ENCODE measurements at regions not wholly inside any gene's neighbourhood (a gene's known extent, or its start where the extent isn't known, plus 50 kb on each side); places are given as distances from the start of the nearest gene placed in this dataset.
"Not testable (repeated sequence)": the region's sequence is repeated elsewhere in the genome, so short reads cannot be mapped to it uniquely, and the experiment has no call there.

DNA sequence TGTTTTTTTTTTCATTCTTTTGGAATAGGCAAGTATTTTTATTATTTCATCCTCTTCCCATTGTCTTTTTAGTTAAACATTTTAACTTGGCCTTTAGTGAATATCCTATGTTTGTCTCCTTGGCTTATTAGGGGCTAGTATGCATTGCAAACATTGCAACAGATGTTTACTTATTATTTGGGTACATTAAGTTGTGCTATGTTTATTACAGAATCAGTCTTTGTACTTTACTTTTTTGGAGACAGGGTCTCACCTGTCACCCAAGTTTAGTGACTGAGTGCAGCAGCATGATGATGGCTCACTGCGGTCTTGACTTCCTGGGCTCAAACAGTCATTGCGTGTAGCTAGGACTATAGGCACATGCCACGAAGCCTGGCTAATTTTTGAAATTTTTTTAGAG, 51.1 kb upstream of the NUDT6 start:
- DNase-seq, result no peak

- no peak for DNase-seq
Observed at GRCh38 chr4:122976111-122976510, 53.7 kb upstream of the NUDT6 start.

GRCh38 chr4:122977103-122977502, 54.7 kb upstream of the NUDT6 start:
- DNase-seq, result no peak

DNA sequence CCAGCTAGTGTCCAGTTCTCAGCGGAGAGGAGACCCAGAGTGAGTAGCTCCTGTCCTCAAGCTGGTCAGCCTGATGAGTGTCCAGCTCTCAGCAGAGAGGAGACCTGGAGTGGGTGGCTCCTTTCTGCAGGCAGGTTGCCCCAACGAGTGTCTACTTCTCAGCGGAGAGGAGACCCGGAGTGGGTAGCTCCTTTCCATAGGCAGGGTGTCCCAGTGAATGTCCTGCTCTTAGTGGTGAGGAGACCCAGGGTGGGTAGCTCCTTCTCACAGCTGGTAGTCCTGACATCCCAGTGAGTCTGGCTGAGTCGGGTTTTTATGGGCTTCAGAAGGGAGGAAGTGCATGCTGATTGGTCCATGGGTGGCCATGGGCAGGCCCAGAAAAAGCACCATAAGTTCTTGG, 55.7 kb upstream of the NUDT6 start:
- no peak for DNase-seq

GRCh38 chr4:122978789-122979188, 56.4 kb upstream of the NUDT6 start:
- DNase-seq, result no peak

- no peak for DNase-seq
Observed at GRCh38 chr4:122980860-122981259, 58.5 kb upstream of the NUDT6 start.

- DNase-seq, result no peak
Observed at GRCh38 chr4:122988696-122989095, 66.3 kb upstream of the NUDT6 start.

DNA sequence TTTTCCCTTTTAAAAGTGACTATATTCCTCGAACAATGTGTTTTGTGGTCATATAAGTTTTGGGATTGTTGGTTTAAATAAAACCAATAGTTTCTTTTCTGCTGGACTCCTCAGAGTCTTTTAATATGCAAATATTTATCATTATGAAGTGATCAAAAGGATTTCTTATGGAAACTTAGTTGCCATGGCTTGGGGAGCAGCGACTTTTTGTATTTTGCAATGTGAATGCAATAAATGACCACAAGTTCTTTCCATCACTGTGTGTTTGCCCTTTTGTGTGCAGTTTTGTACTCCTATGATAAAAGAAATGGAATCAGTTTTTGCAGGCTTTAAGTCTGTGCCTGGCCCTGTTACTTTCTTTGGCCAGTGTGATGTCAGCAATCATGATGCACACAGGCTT, 68.5 kb upstream of the NUDT6 start:
- DNase-seq, result no peak

GRCh38 chr4:122992057-122992456, 69.7 kb upstream of the NUDT6 start:
- DNase-seq, result no peak

- DNase-seq, result no peak
Observed at GRCh38 chr4:122992641-122993040, 70.2 kb upstream of the NUDT6 start.

DNA sequence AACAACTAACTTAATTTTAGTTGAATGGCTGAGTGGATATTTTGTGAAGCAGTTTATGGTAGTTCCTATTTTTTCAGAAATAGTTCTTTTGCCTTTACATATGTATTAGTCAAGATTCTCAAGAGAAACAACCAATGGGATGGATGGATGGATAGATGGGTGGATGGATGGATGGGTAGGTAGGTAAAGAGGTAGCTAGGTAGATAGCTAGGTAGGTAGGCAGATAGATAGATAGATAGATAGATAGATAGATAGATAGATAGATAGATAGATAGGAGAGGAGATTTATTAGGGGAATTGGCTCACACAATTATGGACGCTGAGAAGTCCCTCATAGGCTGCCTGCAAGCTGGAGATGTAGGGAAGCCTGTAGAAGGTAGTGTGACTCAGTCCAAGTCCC, 74.0 kb upstream of the NUDT6 start:
- DNase-seq, result no peak

DNA sequence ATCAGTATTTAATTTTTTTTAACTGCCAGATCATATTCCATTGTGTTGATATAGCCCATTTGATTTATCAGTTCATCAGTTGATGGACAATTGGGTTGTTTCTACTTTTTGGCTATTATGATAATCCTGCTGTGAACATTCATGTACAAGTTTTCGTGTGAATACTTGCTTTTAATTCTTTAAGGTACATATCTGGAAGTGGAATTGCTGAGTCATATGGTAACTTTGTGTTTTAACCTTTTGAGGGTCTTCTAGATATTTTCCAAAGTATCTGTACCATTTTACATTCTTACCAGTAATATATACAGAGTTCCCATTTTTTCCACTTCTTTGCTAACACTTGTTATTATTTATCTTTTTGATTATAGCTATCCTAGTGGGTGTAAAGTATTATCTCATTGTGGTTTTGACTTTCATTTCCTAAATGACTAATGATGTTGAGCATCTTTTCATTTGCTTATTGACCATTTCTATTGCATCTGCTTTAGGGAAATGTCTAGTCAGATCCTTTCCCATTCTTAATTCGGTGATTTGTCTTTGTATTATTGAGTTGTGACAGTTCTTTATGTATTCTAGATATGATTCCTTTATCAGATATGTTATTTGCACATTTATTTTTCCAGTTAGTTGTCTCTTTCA, 75.2 kb upstream of the NUDT6 start:
- DNase-seq, result no peak

GRCh38 chr4:123004079-123004478, 81.7 kb upstream of the NUDT6 start:
- DNase-seq, result not testable (repeated sequence)

GRCh38 chr4:123005126-123005525, 82.7 kb upstream of the NUDT6 start:
- DNase-seq, result not testable (repeated sequence)

GRCh38 chr4:123007679-123008078, 85.3 kb upstream of the NUDT6 start:
- DNase-seq, result no peak

DNA sequence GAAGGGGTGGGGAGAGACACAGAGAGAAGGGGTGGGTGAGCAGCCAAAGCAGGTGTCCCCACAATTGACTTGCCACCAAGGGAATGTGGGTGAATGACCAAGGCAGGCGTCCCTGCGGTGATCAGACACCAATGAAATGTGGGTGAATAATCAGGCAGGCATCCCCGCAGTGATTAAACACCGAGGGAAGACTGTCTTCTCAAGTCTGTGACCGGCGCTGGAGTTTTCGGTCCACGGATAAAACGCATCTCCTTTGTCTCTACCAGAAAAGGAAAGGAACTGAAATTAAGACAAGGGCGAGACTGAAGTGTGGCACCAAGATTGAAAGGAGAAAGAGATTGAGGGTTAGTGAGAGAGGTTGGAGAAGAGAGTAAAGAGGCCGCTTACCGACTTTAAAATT, 90.0 kb upstream of the NUDT6 start:
- not testable (repeated sequence) for DNase-seq

GRCh38 chr4:123014038-123014437, 91.6 kb upstream of the NUDT6 start:
- no peak for DNase-seq

- no peak for DNase-seq
Observed at GRCh38 chr4:123017078-123017477, 94.7 kb upstream of the NUDT6 start.

DNA sequence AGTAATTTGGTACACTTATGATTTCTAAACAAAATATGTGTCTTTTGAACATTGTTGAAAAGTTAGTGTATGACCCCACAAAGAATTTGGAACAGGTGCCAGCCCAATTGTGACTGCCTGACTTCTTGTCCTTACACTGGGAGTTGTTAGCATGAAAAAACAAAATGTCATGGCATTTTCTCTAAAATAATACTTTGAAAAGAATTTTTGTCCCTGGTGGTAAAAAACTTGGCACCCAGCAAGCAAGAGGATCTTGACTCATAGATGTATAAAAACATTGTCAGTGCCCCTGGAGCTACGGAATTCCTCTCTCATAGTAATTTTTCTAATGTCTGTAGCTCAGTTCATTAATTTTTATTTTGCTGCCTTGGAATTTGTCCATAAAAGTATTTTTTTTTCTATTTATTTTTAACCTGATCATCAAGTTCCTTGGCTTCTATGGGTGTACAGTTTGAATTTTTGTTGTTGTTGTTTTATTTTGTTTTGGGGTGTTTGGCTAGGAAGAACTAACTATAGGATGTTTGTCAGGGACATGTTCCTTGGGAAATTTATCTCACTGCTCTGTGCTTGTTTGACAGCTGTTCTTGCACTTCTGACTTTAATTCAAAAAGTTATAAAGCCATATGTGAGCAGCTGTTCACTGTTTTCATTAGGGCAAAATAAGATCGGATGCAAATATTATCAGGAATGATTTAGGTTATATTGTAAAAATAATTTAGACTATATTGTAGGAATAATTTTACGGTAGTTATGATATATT, 95.4 kb upstream of the NUDT6 start:
- DNase-seq, result no peak

DNA sequence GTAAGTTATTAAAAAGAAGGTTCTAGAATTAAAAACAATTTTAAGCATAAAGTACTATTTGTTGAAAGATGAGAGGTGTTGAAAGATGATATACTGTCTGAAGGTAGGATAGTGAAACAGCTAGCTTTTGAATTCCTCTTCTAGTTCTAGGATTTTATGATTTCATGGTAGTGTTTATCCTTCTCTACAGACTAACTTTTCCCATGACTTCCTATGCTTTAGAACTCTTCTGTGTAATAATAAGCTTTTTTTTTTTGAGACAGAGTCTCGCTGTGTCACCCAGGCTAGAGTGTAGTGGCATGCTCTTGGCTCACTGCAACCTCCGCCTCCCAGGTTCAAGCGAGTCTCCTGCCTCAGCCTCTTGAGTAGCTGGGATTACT, 96.0 kb upstream of the NUDT6 start:
- no peak for DNase-seq

DNA sequence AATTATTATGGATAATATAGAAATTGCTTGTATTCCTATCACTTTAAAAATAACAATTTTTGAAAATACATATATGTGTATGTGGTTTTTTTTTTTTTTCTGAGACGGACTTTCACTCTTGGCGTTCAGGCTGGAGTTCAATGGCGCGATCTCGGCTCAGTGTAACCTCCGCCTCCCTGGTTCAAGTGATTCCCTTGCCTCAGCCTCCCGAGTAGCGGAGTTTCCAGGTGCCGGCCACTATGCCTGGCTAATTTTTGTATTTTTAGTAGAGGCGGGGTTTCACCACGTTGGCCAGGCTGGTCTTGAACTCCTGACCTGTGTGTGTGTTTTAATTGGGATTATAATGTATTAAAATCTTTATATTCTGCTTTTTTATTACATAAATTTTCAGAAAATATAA, 97.9 kb upstream of the NUDT6 start:
- no peak for DNase-seq

GRCh38 chr4:123023647-123024046, 101.2 kb upstream of the NUDT6 start:
- no peak for DNase-seq

- DNase-seq, result no peak
Observed at GRCh38 chr4:123024710-123025109, 102.3 kb upstream of the NUDT6 start.

- no peak for DNase-seq
Observed at GRCh38 chr4:123025398-123025797, 103.0 kb upstream of the NUDT6 start.

DNA sequence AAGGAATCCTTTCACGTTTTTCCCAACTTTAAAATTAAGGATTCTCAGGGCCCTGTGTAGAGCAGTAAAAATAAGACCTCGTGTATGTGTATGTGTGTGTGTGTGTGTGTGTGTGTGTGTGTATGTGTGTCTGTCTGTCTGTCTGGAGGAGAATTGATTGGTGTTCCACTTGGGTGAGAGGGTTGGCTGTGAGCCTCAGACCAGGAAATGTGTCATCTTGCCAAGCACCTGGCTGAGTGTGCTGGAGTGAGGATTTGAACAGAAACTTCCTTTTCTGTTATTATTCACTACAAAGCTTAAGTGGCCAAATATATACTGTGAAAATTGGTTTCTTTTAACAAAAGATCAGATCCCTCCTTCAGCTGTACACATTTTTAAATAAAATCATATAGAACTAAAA, 103.6 kb upstream of the NUDT6 start:
- DNase-seq, result peak; percentile 22
